Central memory CD8-positive, alpha-beta T cell (primary cell): ENCODE measurements at regions not wholly inside any gene's neighbourhood (a gene's known extent, or its start where the extent isn't known, plus 50 kb on each side); places are given as distances from the start of the nearest gene placed in this dataset.
"Not testable (repeated sequence)": the region's sequence is repeated elsewhere in the genome, so short reads cannot be mapped to it uniquely, and the experiment has no call there.

Source experiments
- ATAC-seq: fragments of 150-1000 bp; cut with Tn5 transposase; replicated peaks from 2 replicates; pipeline ENCODE4 v1.10.0; 2022; ENCODE audit warnings: mild to moderate bottlenecking, moderate FRiP score, moderate number of reproducible peaks; ENCODE audit not compliant: poor library complexity, severe bottlenecking; ENCODE audit errors: extremely low read depth
- DNase-seq, 2 donors: peaks; one replicate each; pipeline ENCODE4 v3.0.0; 2021; ENCODE audit warnings: low spot score in 2 of 2
- H3K27ac Mint-ChIP-seq: one replicate; pipeline ENCODE4 v1.8.0; 2022; ENCODE audit warnings: low read depth, mild to moderate bottlenecking, moderate library complexity, mixed read lengths
- H3K27me3 Mint-ChIP-seq: one replicate; pipeline ENCODE4 v1.8.0; 2022; ENCODE audit warnings: mixed read lengths
- H3K36me3 Mint-ChIP-seq: one replicate; pipeline ENCODE4 v1.8.0; 2022; ENCODE audit warnings: mild to moderate bottlenecking, moderate library complexity, mixed read lengths; ENCODE audit not compliant: insufficient read depth
- H3K4me1 Mint-ChIP-seq: one replicate; pipeline ENCODE4 v1.8.0; 2022; ENCODE audit warnings: mixed read lengths
- H3K4me3 Mint-ChIP-seq: one replicate; pipeline ENCODE4 v1.8.0; 2022; ENCODE audit warnings: mild to moderate bottlenecking, moderate library complexity, mixed read lengths
- H3K9me3 Mint-ChIP-seq: one replicate; pipeline ENCODE4 v1.8.0; 2022; ENCODE audit warnings: mixed read lengths

DNA sequence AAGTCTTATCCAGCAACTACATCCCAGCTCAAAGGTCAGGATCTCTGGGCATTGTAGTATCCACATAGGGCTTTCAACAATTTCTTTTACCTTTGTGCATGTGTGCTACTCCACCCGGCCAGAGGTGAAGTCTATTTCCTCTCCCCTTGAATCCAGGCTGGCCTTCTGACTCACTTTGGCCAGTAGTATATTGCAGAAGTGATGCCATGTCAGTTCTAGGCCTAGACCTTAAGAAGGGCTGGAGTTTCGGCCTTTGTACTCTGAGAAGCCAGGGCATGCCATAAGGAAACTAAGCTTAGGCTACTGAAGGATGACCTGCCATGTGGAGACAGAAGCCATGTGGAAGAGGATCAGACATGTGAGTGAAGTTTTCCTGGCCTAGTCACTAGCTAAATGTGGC lies 191.2 kb upstream of the ATP6AP2 start:
- no peaks in the 10 kb centered on the region for H3K36me3 Mint-ChIP-seq
- ATAC-seq (no peak), DNase-seq (no peak)
- no peaks in the 10 kb centered on the region for H3K9me3 Mint-ChIP-seq
- H3K4me1 Mint-ChIP-seq = no peaks in the 10 kb centered on the region
- H3K27me3 Mint-ChIP-seq = no peaks in the 10 kb centered on the region
- H3K4me3 Mint-ChIP-seq = no peak overlapping the region
- no peak overlapping the region for H3K27ac Mint-ChIP-seq

DNA sequence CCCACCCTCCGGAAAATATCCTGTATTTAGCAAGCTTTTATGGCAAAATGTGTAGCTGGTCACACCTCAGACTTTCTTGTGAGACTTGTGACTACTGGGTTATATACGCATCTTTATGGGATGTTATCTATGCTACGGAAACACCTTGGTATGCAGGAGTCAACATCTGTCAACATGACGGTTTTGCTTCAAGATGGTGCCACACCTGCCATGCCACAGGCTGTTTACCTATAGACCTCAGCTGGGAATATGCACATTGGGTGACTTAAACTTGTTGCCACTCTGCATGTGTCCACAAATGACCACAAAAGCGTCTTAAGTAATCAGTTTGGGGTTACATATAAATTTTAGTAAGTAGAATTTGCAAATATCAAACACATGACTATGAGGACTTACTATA lies 192.3 kb upstream of the ATP6AP2 start:
- no peak for DNase-seq
- Mint-ChIP-seq H3K4me1 (no peaks in the 10 kb centered on the region), H3K27me3 (no peaks in the 10 kb centered on the region), H3K4me3 (no peak overlapping the region), H3K36me3 (no peaks in the 10 kb centered on the region), H3K9me3 (no peaks in the 10 kb centered on the region), H3K27ac (no peak overlapping the region)
- ATAC-seq = no peak

- not testable (repeated sequence) for H3K4me3 Mint-ChIP-seq, H3K27me3 Mint-ChIP-seq, H3K9me3 Mint-ChIP-seq, H3K27ac Mint-ChIP-seq, ATAC-seq, H3K4me1 Mint-ChIP-seq, H3K36me3 Mint-ChIP-seq, DNase-seq
Measured at GRCh38 chrX:40387869-40388268, 192.9 kb upstream of the ATP6AP2 start.

DNA sequence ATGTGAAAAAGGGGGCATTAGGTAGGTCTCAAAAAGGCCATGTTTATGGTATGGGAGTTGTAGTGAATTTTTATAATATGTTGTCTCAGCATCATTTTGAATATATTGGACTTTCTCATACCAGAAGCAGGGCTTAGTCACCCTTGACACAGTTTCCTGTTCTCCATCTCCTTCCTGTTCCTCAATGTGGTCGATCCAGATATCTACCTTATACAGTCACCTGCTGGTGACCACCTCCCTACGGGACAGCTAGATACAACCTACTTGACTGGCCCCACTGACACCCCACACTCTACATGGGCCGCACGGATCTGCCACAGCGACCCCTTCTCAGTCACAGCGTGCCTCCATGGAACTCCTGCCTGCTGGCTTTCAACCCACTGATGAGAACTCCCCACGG lies 193.5 kb upstream of the ATP6AP2 start:
- H3K27ac Mint-ChIP-seq, ATAC-seq, H3K4me1 Mint-ChIP-seq, H3K36me3 Mint-ChIP-seq, H3K27me3 Mint-ChIP-seq, H3K9me3 Mint-ChIP-seq, H3K4me3 Mint-ChIP-seq, DNase-seq: not testable (repeated sequence)

DNA sequence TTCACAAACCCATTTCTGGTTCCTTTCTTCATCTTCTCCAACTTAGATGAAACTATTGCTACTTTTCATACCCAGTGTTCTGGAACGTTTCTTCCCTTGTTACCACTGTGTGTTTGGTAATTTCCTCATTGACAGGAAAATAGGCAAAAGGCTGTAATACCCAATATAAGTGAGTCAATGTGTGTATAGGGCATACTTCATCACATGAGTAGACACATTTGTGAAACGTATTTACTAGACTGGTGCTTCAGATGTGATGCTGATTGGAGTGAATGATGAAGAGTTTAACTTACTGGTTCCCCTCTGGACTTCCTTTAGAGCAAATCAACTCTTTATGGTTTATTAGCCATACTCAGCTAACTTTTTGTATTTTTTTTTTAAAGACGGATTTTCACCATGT lies 195.1 kb upstream of the ATP6AP2 start:
- H3K4me3 Mint-ChIP-seq = no peak overlapping the region
- no peaks in the 10 kb centered on the region for H3K27me3 Mint-ChIP-seq
- no peaks in the 10 kb centered on the region for H3K36me3 Mint-ChIP-seq
- no peak for ATAC-seq
- no peak for DNase-seq
- no peaks in the 10 kb centered on the region for H3K9me3 Mint-ChIP-seq
- H3K4me1 Mint-ChIP-seq = no peaks in the 10 kb centered on the region
- no peak overlapping the region for H3K27ac Mint-ChIP-seq

GRCh38 chrX:40385256-40385655 lies 195.5 kb upstream of the ATP6AP2 start:
- Mint-ChIP-seq H3K27ac (no peak overlapping the region), H3K4me1 (no peaks in the 10 kb centered on the region), H3K9me3 (no peaks in the 10 kb centered on the region), H3K36me3 (no peaks in the 10 kb centered on the region), H3K4me3 (no peak overlapping the region), H3K27me3 (no peaks in the 10 kb centered on the region)
- DNase-seq (no peak), ATAC-seq (no peak)

- Mint-ChIP-seq H3K4me1 (no peaks in the 10 kb centered on the region), H3K27me3 (no peaks in the 10 kb centered on the region), H3K27ac (no peak overlapping the region), H3K4me3 (no peak overlapping the region), H3K36me3 (no peaks in the 10 kb centered on the region), H3K9me3 (no peaks in the 10 kb centered on the region)
- ATAC-seq = no peak
- DNase-seq = no peak
Measured at GRCh38 chrX:40383969-40384368, 196.8 kb upstream of the ATP6AP2 start.

- DNase-seq = no peak
- H3K36me3 Mint-ChIP-seq = no peaks in the 10 kb centered on the region
- no peaks in the 10 kb centered on the region for H3K9me3 Mint-ChIP-seq
- no peak overlapping the region for H3K27ac Mint-ChIP-seq
- no peaks in the 10 kb centered on the region for H3K4me1 Mint-ChIP-seq
- ATAC-seq = no peak
- H3K27me3 Mint-ChIP-seq = no peaks in the 10 kb centered on the region
- H3K4me3 Mint-ChIP-seq = no peak overlapping the region
Measured at GRCh38 chrX:40383360-40383759, 197.4 kb upstream of the ATP6AP2 start.

GRCh38 chrX:40380655-40381488 lies 199.9 kb upstream of the ATP6AP2 start:
- no peaks in the 10 kb centered on the region for H3K36me3 Mint-ChIP-seq
- no peaks in the 10 kb centered on the region for H3K9me3 Mint-ChIP-seq
- H3K4me1 Mint-ChIP-seq = no peaks in the 10 kb centered on the region
- H3K4me3 Mint-ChIP-seq = no peak overlapping the region
- no peak overlapping the region for H3K27ac Mint-ChIP-seq
- ATAC-seq (no peak), DNase-seq (no peak)
- no peaks in the 10 kb centered on the region for H3K27me3 Mint-ChIP-seq

- Mint-ChIP-seq H3K4me1 (no peaks in the 10 kb centered on the region), H3K9me3 (no peaks in the 10 kb centered on the region), H3K27me3 (no peaks in the 10 kb centered on the region), H3K4me3 (no peak overlapping the region), H3K27ac (no peak overlapping the region), H3K36me3 (no peaks in the 10 kb centered on the region)
- no peak for DNase-seq
- ATAC-seq = no peak
Measured at GRCh38 chrX:40377684-40378083, 203.1 kb upstream of the ATP6AP2 start.

GRCh38 chrX:40374486-40374885 lies 206.3 kb upstream of the ATP6AP2 start:
- no peaks in the 10 kb centered on the region for H3K27me3 Mint-ChIP-seq
- no peaks in the 10 kb centered on the region for H3K4me1 Mint-ChIP-seq
- no peak overlapping the region for H3K4me3 Mint-ChIP-seq
- no peak overlapping the region for H3K27ac Mint-ChIP-seq
- DNase-seq = no peak
- H3K9me3 Mint-ChIP-seq = no peaks in the 10 kb centered on the region
- no peaks in the 10 kb centered on the region for H3K36me3 Mint-ChIP-seq
- no peak for ATAC-seq

GRCh38 chrX:40373641-40374040 lies 207.1 kb upstream of the ATP6AP2 start:
- no peak for ATAC-seq
- Mint-ChIP-seq H3K27ac (no peak overlapping the region), H3K9me3 (no peaks in the 10 kb centered on the region)

GRCh38 chrX:40373025-40373424 lies 207.7 kb upstream of the ATP6AP2 start:
- H3K9me3 Mint-ChIP-seq = no peaks in the 10 kb centered on the region

More at GRCh38 chrX:40373641-40374040, 207.1 kb upstream of the ATP6AP2 start:
- Mint-ChIP-seq H3K27me3 (no peaks in the 10 kb centered on the region), H3K4me1 (no peaks in the 10 kb centered on the region), H3K36me3 (no peaks in the 10 kb centered on the region), H3K4me3 (no peak overlapping the region)
- DNase-seq = no peak

More at GRCh38 chrX:40373025-40373424, 207.7 kb upstream of the ATP6AP2 start:
- Mint-ChIP-seq H3K27ac (no peak overlapping the region), H3K36me3 (no peaks in the 10 kb centered on the region), H3K4me1 (no peaks in the 10 kb centered on the region), H3K27me3 (no peaks in the 10 kb centered on the region), H3K4me3 (no peak overlapping the region)
- DNase-seq (no peak), ATAC-seq (no peak)
